CD14-positive monocyte (primary cell): ENCODE measurements at regions not wholly inside any gene's neighbourhood (a gene's known extent, or its start where the extent isn't known, plus 50 kb on each side); places are given as distances from the start of the nearest gene placed in this dataset.

Source experiments
- DNase-seq, 3 donors: peaks; one replicate each; pipeline ENCODE4 v3.0.0-alpha.2; 2011 to 2022
- H2AFZ ChIP-seq: 2 replicates; pipeline ENCODE4 v1.6.0; 2012; ENCODE audit warnings: mild to moderate bottlenecking, low read depth, low read length, inconsistent platforms; ENCODE audit not compliant: insufficient read depth, poor library complexity, severe bottlenecking
- H3K27ac ChIP-seq, 2 donors: 1 replicate in 1 of 2; 2 replicates in 1 of 2; pipeline ENCODE4 v1.5.1; 2012 to 2013; ENCODE audit warnings: low read length in 2 of 2, control low read depth in 1 of 2, inconsistent platforms in 1 of 2, low read depth in 1 of 2, mild to moderate bottlenecking in 1 of 2
- H3K27me3 ChIP-seq, 2 donors: one replicate each; pipeline versions ENCODE4 v1.6.0 to v1.6.1; 2011 to 2013; ENCODE audit warnings: low read length in 2 of 2; ENCODE audit not compliant: control insufficient read depth in 2 of 2, insufficient read depth in 2 of 2
- H3K36me3 ChIP-seq, 2 donors: replicated peaks in 1 of 2; 1 replicate in 1 of 2; 2 replicates in 1 of 2; pipeline versions ENCODE4 v1.5.1 to v1.6.1; 2012 to 2013; ENCODE audit warnings: low read length in 2 of 2, control low read depth in 1 of 2, inconsistent platforms in 1 of 2, mild to moderate bottlenecking in 1 of 2; ENCODE audit not compliant: insufficient read depth in 2 of 2, control insufficient read depth in 1 of 2
- H3K4me1 ChIP-seq, 2 donors: 1 replicate in 1 of 2; 2 replicates in 1 of 2; pipeline versions ENCODE4 v1.5.1 to v1.6.1; 2012 to 2013; ENCODE audit warnings: low read length in 2 of 2, control low read depth in 1 of 2, inconsistent platforms in 1 of 2, mild to moderate bottlenecking in 1 of 2, moderate library complexity in 1 of 2; ENCODE audit not compliant: insufficient read depth in 2 of 2, control insufficient read depth in 1 of 2
- H3K4me2 ChIP-seq: replicated peaks from 2 replicates; pipeline ENCODE3; 2012; ENCODE audit warnings: low read length, moderate library complexity, mild to moderate bottlenecking; ENCODE audit not compliant: poor library complexity, severe bottlenecking; ENCODE audit errors: extremely low read depth
- H3K4me3 ChIP-seq, 3 experiments: fragments of 200-600 bp in 1 of 3; sonication (generic) in 1 of 3; replicated peaks in 1 of 3; 1 replicate in 2 of 3; 2 replicates in 1 of 3; pipeline ENCODE4 v1.5.1; 2011 to 2013; ENCODE audit warnings: low read length in 3 of 3, mild to moderate bottlenecking in 3 of 3, control low read depth in 2 of 3, low read depth in 2 of 3, inconsistent platforms in 1 of 3, moderate library complexity in 1 of 3
- H3K79me2 ChIP-seq: 2 replicates; pipeline ENCODE4 v1.6.0; 2012; ENCODE audit warnings: mild to moderate bottlenecking, control low read depth, inconsistent platforms, low read length, moderate library complexity; ENCODE audit not compliant: insufficient read depth
- H3K9ac ChIP-seq: 2 replicates; pipeline ENCODE4 v1.6.0; 2017; ENCODE audit warnings: low read length, mild to moderate bottlenecking; ENCODE audit not compliant: insufficient read depth, poor library complexity, severe bottlenecking
- H3K9me3 ChIP-seq, 2 donors: replicated peaks in 1 of 2; 1 replicate in 1 of 2; 2 replicates in 1 of 2; pipeline versions ENCODE4 v1.5.1 to v1.6.1; 2012 to 2013; ENCODE audit warnings: low read length in 2 of 2, control low read depth in 1 of 2; ENCODE audit not compliant: control insufficient read depth in 1 of 2, insufficient read depth in 1 of 2
- H4K20me1 ChIP-seq: 2 replicates; pipeline ENCODE4 v1.6.0; 2012; ENCODE audit warnings: mild to moderate bottlenecking, low read length, control low read depth, moderate library complexity; ENCODE audit not compliant: insufficient read depth
- H3K27ac Mint-ChIP-seq, 7 donors: one replicate each; pipeline ENCODE4 v1.8.0; 2020; ENCODE audit warnings: mild to moderate bottlenecking in 7 of 7, mixed read lengths in 7 of 7, moderate library complexity in 6 of 7, inconsistent platforms in 2 of 7
- H3K27me3 Mint-ChIP-seq, 3 donors: one replicate each; pipeline ENCODE4 v1.8.0; 2021 to 2022; ENCODE audit warnings: low read depth in 3 of 3, mild to moderate bottlenecking in 3 of 3, mixed read lengths in 3 of 3, moderate library complexity in 3 of 3, inconsistent platforms in 1 of 3
- H3K36me3 Mint-ChIP-seq, 2 donors: one replicate each; pipeline ENCODE4 v1.8.0; 2020; ENCODE audit warnings: mixed read lengths in 2 of 2, inconsistent platforms in 1 of 2, mild to moderate bottlenecking in 1 of 2
- H3K4me1 Mint-ChIP-seq: one replicate; pipeline ENCODE4 v1.8.0; 2020; ENCODE audit warnings: mild to moderate bottlenecking, mixed read lengths
- H3K4me3 Mint-ChIP-seq, 2 donors: one replicate each; pipeline ENCODE4 v1.8.0; 2020; ENCODE audit warnings: mild to moderate bottlenecking in 2 of 2, mixed read lengths in 2 of 2, moderate library complexity in 1 of 2
- H3K9me3 Mint-ChIP-seq, 7 donors: one replicate each; pipeline ENCODE4 v1.8.0; 2020 to 2022; ENCODE audit warnings: mixed read lengths in 7 of 7, mild to moderate bottlenecking in 6 of 7, moderate library complexity in 6 of 7, inconsistent platforms in 2 of 7
- WGBS: methylation state at CpG from one replicate; pipeline ENCODE4 v1.1.5; 2013; ENCODE audit warnings: missing lambda C conversion rate; ENCODE audit not compliant: insufficient coverage; 5-methylcytosine and 5-hydroxymethylcytosine counted together
- intact Hi-C, 2 donors: fragments of 100-400 bp; cut with micrococcal nuclease; formaldehyde crosslinking; loops; one replicate each; pipeline versions ENCODE4 v1.15.0 to v1.15.1; 2023
- TF ChIP-seq, protein P1 (sequence below): fragments of 200-600 bp; IDR thresholded peaks from one replicate; pipeline ENCODE4 v1.8.0; 2022; ENCODE audit warnings: antibody characterized with exemption, mild to moderate bottlenecking

DNA sequence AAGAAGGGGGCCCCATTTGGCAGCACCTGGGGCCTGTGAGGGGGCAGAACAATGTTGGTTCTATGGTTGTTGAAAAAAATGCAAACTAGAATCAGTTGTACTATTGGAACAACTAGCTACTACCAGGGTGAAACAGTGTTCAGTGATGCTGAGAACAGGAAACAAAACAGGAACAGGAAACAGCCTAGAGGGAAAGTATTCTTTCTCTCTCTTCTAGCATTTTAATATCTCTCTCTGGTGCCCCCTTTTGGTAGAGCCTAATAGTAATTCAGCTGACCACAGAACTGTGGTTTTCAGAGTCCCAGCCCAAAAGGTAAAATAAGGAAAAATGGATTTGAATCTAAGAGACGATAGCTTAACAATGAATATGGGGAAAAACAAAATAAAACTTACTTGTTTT lies 138.0 kb upstream of the KCNN2 start:
- WGBS, result no CpG with 5 or more reads among the region's 1 CpG
- Histone ChIP-seq H3K79me2 (no peaks in the 10 kb centered on the region), H3K4me3 (no peak overlapping the region), H3K9ac (no peak overlapping the region), H3K4me2 (no peak overlapping the region), H3K27me3 (no peaks in the 10 kb centered on the region), H2AFZ (no peak overlapping the region), H4K20me1 (no peaks in the 10 kb centered on the region), H3K27ac (no peak overlapping the region), H3K9me3 (peaks cover 4 to 10% of the 10 kb centered on the region in 2 donors), H3K4me1 (no peaks in the 10 kb centered on the region), H3K36me3 (no peaks in the 10 kb centered on the region)
- H3K27me3 Mint-ChIP-seq, result no peaks in the 10 kb centered on the region
- H3K4me3 Mint-ChIP-seq, result no peak overlapping the region
- intact Hi-C loops, result no loop called here
- H3K9me3 Mint-ChIP-seq, result peaks cover 0 to 12% (median 6%) of the 10 kb centered on the region in 7 donors
- H3K4me1 Mint-ChIP-seq, result no peaks in the 10 kb centered on the region
- TF ChIP-seq, protein P1, sequence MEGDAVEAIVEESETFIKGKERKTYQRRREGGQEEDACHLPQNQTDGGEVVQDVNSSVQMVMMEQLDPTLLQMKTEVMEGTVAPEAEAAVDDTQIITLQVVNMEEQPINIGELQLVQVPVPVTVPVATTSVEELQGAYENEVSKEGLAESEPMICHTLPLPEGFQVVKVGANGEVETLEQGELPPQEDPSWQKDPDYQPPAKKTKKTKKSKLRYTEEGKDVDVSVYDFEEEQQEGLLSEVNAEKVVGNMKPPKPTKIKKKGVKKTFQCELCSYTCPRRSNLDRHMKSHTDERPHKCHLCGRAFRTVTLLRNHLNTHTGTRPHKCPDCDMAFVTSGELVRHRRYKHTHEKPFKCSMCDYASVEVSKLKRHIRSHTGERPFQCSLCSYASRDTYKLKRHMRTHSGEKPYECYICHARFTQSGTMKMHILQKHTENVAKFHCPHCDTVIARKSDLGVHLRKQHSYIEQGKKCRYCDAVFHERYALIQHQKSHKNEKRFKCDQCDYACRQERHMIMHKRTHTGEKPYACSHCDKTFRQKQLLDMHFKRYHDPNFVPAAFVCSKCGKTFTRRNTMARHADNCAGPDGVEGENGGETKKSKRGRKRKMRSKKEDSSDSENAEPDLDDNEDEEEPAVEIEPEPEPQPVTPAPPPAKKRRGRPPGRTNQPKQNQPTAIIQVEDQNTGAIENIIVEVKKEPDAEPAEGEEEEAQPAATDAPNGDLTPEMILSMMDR, result no peak
- DNase-seq, result no peak
- H3K27ac Mint-ChIP-seq, result no peak overlapping the region
- no peaks in the 10 kb centered on the region for H3K36me3 Mint-ChIP-seq

DNA sequence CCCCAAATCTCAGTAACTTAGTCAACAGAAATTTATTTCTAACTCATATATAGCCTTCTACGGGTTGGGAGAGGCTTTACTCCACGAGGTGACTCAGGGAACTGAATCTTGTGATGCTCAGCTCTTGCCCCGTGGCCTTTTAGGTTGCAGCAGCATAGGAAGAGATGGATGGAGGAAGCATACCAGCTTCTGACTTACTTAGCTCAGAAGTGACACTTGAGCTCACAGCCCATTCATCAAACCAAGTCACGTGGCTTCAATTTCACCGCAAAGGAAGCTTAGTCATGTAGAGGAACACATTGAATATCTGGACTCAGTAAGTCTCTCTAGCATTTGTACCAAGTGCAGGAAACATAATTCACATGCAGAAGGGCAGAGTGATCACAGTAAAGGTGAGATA lies 124.1 kb upstream of the KCNN2 start:
- Histone ChIP-seq H3K9ac (no peak overlapping the region), H3K4me3 (no peak overlapping the region), H3K27me3 (no peaks in the 10 kb centered on the region), H3K36me3 (no peaks in the 10 kb centered on the region), H3K9me3 (no peaks in the 10 kb centered on the region), H3K4me2 (no peak overlapping the region), H3K79me2 (no peaks in the 10 kb centered on the region), H2AFZ (no peak overlapping the region), H3K27ac (no peak overlapping the region), H4K20me1 (no peaks in the 10 kb centered on the region), H3K4me1 (no peaks in the 10 kb centered on the region)
- no peaks in the 10 kb centered on the region for H3K4me1 Mint-ChIP-seq
- TF ChIP-seq, protein P1, result no peak
- intact Hi-C loops, result no loop called here
- H3K4me3 Mint-ChIP-seq, result no peak overlapping the region
- no peaks in the 10 kb centered on the region for H3K36me3 Mint-ChIP-seq
- no peaks in the 10 kb centered on the region for H3K27me3 Mint-ChIP-seq
- WGBS, result no CpG with 5 or more reads among the region's 5 CpGs
- no peak for DNase-seq
- H3K27ac Mint-ChIP-seq, result no peak overlapping the region
- peaks cover 0 to 10% (median 3%) of the 10 kb centered on the region in 7 donors for H3K9me3 Mint-ChIP-seq
